ENCODE measurements at regions not wholly inside any gene's neighbourhood (a gene's known extent, or its start where the extent isn't known, plus 50 kb on each side); places are given as distances from the start of the nearest gene placed in this dataset.

DNA sequence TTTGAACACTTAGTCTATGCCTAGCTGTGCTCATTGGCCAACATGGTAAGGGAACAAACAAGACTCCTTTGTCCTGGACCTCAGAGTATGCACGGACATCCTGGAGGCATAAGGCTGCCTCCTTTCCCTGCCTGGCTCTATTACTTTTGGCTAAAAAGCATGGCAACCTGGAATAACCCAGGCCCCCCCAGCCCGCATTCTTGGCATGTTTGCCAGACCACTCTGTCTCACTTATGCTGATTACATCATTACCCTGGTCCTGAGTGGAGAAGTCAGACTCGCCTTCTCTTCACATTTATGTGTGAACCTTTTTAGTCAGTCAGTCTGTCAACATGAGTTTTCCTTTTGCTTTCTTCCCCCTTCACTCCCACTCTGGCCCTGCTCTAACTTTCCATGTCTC is 58.0 kb upstream of the ELK3 start:
- no peak overlapping the region for H2BK20ac ChIP-seq (ENCODE audit: low read depth, low read length)
- peaks cover 7% of the 10 kb centered on the region for H3K4me1 ChIP-seq (ENCODE audit: control insufficient read depth, insufficient read depth, low read length)
- no peak overlapping the region for H4K91ac ChIP-seq (ENCODE audit: insufficient read depth, low read depth, low read length)
- no TSS peak for BruUV-seq (replicated peaks)
- H4K8ac ChIP-seq (ENCODE audit: low read depth in 2 of 2, low read length in 2 of 2), result no peak overlapping the region
- H3K79me1 ChIP-seq (ENCODE audit: low read depth in 1 of 2, low read length in 2 of 2), result no peaks in the 10 kb centered on the region
- no peak overlapping the region for H2BK5ac ChIP-seq (ENCODE audit: low read depth, low read length, poor library complexity, severe bottlenecking)
- H2AFZ ChIP-seq (replicated peaks; ENCODE audit: low read length, poor library complexity), result peak overlapping the region; percentile 35
- intact Hi-C loops (cut with micrococcal nuclease) (loop anchor here (5.0 kb wide), 1 partner anchor 46 kb away; no protein-coding TSS in a partner anchor), in situ Hi-C loops (cut with MboI; ENCODE audit: low sequenced_read_pairs) (no loop called here), dilution Hi-C loops (cut with HindIII; ENCODE audit: low sequenced_read_pairs, unreplicated experiment) (no loop called here)
- no peak overlapping the region for H2AK9ac ChIP-seq (replicated peaks; ENCODE audit: low read depth, low read length, poor library complexity)
- no peak overlapping the region for H3K9ac ChIP-seq (ENCODE audit: low read depth, low read length)
- ChIA-PET POLR2A (ENCODE audit: unreplicated experiment) (no interaction called here), CTCF (interaction anchor here (0.6 kb wide), 1 partner anchor 211 kb away, joined by 6 read pairs; no protein-coding TSS in a partner anchor)
- H4K20me1 ChIP-seq (ENCODE audit: insufficient read depth, low read length), result no peaks in the 10 kb centered on the region
- no peak overlapping the region for H4K5ac ChIP-seq (ENCODE audit: low read depth, low read length)
- peaks cover 4% of the 10 kb centered on the region; the same call in 1 of the 2 replicates for H3K9me1 ChIP-seq (ENCODE audit: insufficient read depth, low read length)
- no peak overlapping the region; the same call in 1 of the 2 replicates for H3K18ac ChIP-seq (ENCODE audit: low read depth, low read length)
- ATAC-seq (ENCODE audit: low read depth) (peak; percentile 59), DNase-seq (peak; percentile 61)
- H3K4me3 ChIP-seq (ENCODE audit: insufficient read depth, low read depth, low read length), result no peak overlapping the region
- H3K9me3 ChIP-seq (ENCODE audit: control insufficient read depth, insufficient read depth, low read length), result no peaks in the 10 kb centered on the region
- TF ChIP-seq MAFK (IDR thresholded peaks at IDR 0.05; ENCODE audit: low read depth, low read length) (no peak), CEBPB (IDR thresholded peaks at IDR 0.05; ENCODE audit: low read depth, low read length) (no peak), FOS (IDR thresholded peaks at IDR 0.05; ENCODE audit: low read depth, low read length) (no peak), CHD1 (IDR thresholded peaks at IDR 0.05; ENCODE audit: low read depth, low read length) (no peak), MAZ (IDR thresholded peaks at IDR 0.05; ENCODE audit: borderline replicate concordance, low read depth, low read length) (no peak), RFX5 (IDR thresholded peaks at IDR 0.05; ENCODE audit: low read depth, low read length) (no peak), RAD21 (IDR thresholded peaks at IDR 0.05; ENCODE audit: low read length) (no peak), POLR2A (IDR thresholded peaks at IDR 0.05; ENCODE audit: low read depth, low read length) (no peak)
- TF ChIP-seq, protein P1, sequence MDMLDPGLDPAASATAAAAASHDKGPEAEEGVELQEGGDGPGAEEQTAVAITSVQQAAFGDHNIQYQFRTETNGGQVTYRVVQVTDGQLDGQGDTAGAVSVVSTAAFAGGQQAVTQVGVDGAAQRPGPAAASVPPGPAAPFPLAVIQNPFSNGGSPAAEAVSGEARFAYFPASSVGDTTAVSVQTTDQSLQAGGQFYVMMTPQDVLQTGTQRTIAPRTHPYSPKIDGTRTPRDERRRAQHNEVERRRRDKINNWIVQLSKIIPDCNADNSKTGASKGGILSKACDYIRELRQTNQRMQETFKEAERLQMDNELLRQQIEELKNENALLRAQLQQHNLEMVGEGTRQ (IDR thresholded peaks at IDR 0.05; ENCODE audit: low read depth, low read length), result no peak
- no peak overlapping the region for H3K56ac ChIP-seq (ENCODE audit: extremely low read depth, insufficient read depth, low read length)
- peak overlapping the region; percentile 56 for H3K4me2 ChIP-seq (ENCODE audit: low read depth, low read length)
- no peak overlapping the region for H2BK120ac ChIP-seq (ENCODE audit: low read depth, low read length)
- H3K4ac ChIP-seq (ENCODE audit: low read depth, low read length), result 0 out of 2 replicates have a peak overlapping the region, but pooled peaks have one; percentile 45
- WGBS, 2 experiments (ENCODE audit: extremely low coverage in 2 of 2, insufficient read length in 1 of 2), result 38% methylated on average over 1 of the region's 3 CpGs; no CpG with 5 or more reads in 1 of the 2 experiments
- H3K23ac ChIP-seq (ENCODE audit: low read depth, low read length), result no peak overlapping the region
- H3K27me3 ChIP-seq (ENCODE audit: control insufficient read depth, insufficient read depth, low read length), result peaks cover 14% of the 10 kb centered on the region
- H3K14ac ChIP-seq (replicated peaks; ENCODE audit: low read depth, low read length), result peak overlapping the region; percentile 57; the same call in 1 of the 2 replicates
- no peak overlapping the region for H2AK5ac ChIP-seq (ENCODE audit: low read depth, low read length)
- no peak overlapping the region for H3K27ac ChIP-seq (ENCODE audit: insufficient read depth, low read length)
- no peaks in the 10 kb centered on the region for H3K36me3 ChIP-seq (ENCODE audit: control insufficient read depth, insufficient read depth, low read length)
- H2BK15ac ChIP-seq (ENCODE audit: low read depth, low read length), result no peak overlapping the region

All from IMR-90 (cell line).